ENCODE measurements at regions not wholly inside any gene's neighbourhood (a gene's known extent, or its start where the extent isn't known, plus 50 kb on each side); places are given as distances from the start of the nearest gene placed in this dataset.
"Not testable (repeated sequence)": the region's sequence is repeated elsewhere in the genome, so short reads cannot be mapped to it uniquely, and the experiment has no call there.

DNA sequence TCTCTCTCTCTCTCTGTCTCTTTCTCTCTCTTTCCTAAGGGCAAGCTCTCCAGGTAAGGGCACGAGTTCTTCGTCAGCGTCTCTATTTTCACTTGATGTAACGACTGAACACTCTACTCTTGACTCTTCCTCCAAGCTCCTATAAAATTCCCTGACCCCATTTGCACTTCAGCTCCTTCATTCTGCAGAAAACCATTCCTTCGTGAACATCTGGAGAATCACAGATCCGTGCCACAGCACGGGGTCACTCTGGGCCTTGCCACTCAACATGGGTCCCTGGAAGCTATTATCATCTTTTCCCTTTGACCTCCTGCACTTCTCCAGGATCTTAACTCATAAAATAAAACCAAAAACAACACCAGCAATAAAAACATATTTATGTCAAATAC lies 112.0 kb upstream of the LNX1 start:
- peaks cover 5% of the 10 kb centered on the region for H3K4me1 Mint-ChIP-seq (ENCODE audit: low read depth)

DNA sequence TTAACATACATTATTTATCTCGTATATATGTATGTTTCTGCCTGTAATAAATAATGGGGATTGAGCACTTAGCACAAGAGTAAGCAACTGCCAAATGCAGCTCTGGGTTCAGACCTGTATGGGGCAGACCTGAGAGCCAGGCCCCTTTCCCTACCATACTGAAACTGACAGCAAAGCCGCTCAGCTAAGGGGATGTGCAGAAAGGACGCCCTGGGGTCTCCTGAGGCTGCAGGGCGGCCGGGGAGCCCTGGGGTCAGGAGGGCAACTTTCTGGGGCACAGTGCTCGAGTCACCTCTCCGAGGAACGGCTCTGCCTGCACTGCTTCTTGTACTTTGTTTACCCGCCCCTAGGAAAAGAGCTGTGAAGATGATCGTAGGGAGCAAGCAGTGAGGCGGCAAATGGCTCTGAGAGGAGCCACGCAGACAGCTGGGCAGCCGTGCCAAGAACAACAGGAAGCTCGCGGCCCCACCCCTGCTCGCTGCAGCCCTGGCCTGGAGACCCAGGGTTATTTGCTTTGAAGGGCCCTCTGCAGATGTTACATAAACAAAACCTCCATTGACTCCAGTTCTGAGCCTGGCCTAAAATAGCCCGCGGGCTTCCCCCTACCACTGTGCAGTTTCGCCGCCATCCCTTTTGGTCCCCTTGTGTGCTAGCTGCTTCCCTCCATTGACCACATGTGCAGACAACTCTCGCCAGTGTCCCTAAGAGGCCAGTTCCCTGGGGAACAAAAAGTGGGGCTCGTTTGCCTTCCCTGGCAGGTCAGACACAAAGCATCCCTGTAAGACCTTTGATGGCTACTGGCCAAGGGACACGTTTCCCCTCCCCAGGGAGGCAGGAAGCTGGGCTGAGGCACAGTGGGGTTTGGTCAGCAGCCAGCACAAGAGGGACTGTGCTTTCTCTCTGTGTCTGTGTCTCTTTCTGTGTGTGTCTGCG lies 111.3 kb upstream of the LNX1 start:
- TF ChIP-seq CTCF (IDR thresholded peaks at IDR 0.05; ENCODE audit: unreplicated experiment), result peak; percentile 11
- H3K4me1 Mint-ChIP-seq (ENCODE audit: low read depth), result peaks cover 5% of the 10 kb centered on the region
- DNase-seq (ENCODE audit: low spot score, unreplicated experiment), result no peak
- no peaks in the 10 kb centered on the region for H3K9me3 Mint-ChIP-seq (ENCODE audit: low read depth)
- no peaks in the 10 kb centered on the region for H3K36me3 Mint-ChIP-seq (ENCODE audit: insufficient read depth)
- no peak overlapping the region for H3K4me3 Mint-ChIP-seq (ENCODE audit: low read depth)
- no peak overlapping the region for H3K27ac Mint-ChIP-seq
- peaks cover 15% of the 10 kb centered on the region for H3K27me3 Mint-ChIP-seq

More for the DNA sequence above, 112.0 kb upstream of the LNX1 start:
- H3K27me3 Mint-ChIP-seq, result peaks cover 15% of the 10 kb centered on the region
- no peak overlapping the region for H3K27ac Mint-ChIP-seq
- no peak for DNase-seq (ENCODE audit: low spot score, unreplicated experiment)
- H3K4me3 Mint-ChIP-seq (ENCODE audit: low read depth), result no peak overlapping the region
- no peaks in the 10 kb centered on the region for H3K9me3 Mint-ChIP-seq (ENCODE audit: low read depth)
- no peak for TF ChIP-seq CTCF (IDR thresholded peaks at IDR 0.05; ENCODE audit: unreplicated experiment)
- no peaks in the 10 kb centered on the region for H3K36me3 Mint-ChIP-seq (ENCODE audit: insufficient read depth)

GRCh38 chr4:53701260-53701659 lies 110.0 kb upstream of the LNX1 start:
- Mint-ChIP-seq H3K27ac (peak overlapping the region; percentile 29), H3K27me3 (peaks cover 15% of the 10 kb centered on the region)
- not testable (repeated sequence) for H3K9me3 Mint-ChIP-seq (ENCODE audit: low read depth); H3K4me1 Mint-ChIP-seq (ENCODE audit: low read depth); H3K36me3 Mint-ChIP-seq (ENCODE audit: insufficient read depth); DNase-seq (ENCODE audit: low spot score, unreplicated experiment); H3K4me3 Mint-ChIP-seq (ENCODE audit: low read depth)

GRCh38 chr4:53699310-53699709 lies 108.0 kb upstream of the LNX1 start:
- H3K4me1 Mint-ChIP-seq (ENCODE audit: low read depth); H3K4me3 Mint-ChIP-seq (ENCODE audit: low read depth); DNase-seq (ENCODE audit: low spot score, unreplicated experiment); H3K27ac Mint-ChIP-seq; H3K9me3 Mint-ChIP-seq (ENCODE audit: low read depth); H3K36me3 Mint-ChIP-seq (ENCODE audit: insufficient read depth): not testable (repeated sequence)
- peaks cover 12% of the 10 kb centered on the region for H3K27me3 Mint-ChIP-seq

DNA sequence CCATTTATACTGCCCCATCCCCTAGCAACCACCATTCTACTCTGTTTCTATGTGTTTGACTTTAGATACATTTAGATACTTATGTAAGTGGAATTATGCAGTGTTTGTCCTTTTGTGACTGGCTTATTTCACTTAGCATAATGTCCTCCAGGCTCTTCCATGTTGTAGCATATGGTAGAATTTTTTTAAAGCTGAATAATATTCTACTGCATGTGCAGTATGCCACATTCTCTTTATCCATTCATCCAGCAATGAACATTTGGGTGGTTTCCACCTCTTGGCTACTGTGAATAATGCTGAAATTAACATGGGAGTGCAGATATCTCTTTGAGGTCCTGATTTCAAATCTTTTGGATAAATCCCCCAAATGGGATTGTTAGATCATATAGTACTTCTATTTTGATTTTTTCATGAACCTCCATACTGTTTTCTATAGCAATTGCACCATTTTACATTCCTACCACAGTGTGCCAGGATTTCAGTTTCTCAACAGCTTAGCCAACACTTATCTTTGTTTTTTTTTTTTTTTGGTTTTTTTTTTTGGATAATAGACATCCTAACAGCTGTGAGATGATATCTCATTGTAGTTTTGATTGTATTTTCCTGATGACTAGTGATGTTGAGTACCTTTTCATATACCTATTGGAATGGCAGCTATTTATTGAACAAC lies 105.9 kb upstream of the LNX1 start:
- no peak for DNase-seq (ENCODE audit: low spot score, unreplicated experiment)
- H3K4me3 Mint-ChIP-seq (ENCODE audit: low read depth), result no peak overlapping the region
- TF ChIP-seq CTCF (IDR thresholded peaks at IDR 0.05; ENCODE audit: unreplicated experiment), result no peak

DNA sequence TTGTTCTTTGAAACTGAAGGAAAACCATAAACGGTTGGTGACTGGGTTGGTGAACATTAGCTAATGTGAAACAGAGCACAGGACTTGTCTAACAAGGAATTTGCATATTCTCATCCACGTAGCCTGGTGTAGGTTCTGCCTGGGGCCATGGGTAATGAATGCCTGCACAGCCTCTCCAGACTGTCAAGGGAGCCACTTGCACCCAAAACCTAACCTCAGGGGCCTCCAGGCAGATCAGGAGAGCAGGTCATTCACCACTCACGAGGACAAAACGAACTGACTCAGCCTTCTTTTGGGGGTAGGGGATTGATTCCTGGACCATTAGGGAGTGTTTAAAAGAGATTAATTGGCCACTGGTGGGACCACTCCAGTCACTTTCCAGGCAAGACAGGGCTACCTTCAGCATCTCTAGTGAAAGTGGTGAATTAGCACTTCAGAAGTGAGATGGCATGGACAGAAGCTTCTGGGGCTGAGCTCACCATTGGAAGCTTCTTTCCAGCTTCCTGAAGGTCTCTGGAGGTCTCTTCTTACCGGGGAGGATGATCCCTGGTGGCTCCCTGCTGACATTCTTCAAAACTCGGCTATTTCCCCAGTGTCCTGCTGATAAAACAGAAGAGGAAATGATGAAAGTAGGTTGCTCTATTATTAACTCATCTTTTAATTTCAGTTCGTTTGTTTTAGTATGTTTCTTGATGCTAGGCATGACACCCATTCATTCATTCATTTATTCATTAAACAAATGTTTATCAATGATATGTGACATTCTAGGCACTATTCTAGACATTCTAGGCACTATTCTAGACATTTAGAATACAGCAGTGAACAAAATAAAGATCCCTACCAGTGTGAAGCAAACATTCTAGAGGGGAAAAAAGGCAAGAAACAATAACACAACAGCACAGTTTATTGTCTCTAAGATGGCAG lies 104.5 kb upstream of the LNX1 start:
- no peak overlapping the region for H3K4me3 Mint-ChIP-seq (ENCODE audit: low read depth)
- H3K9me3 Mint-ChIP-seq (ENCODE audit: low read depth), result no peaks in the 10 kb centered on the region
- H3K27ac Mint-ChIP-seq, result no peak overlapping the region
- TF ChIP-seq CTCF (IDR thresholded peaks at IDR 0.05; ENCODE audit: unreplicated experiment), result no peak
- H3K27me3 Mint-ChIP-seq, result peaks cover 2% of the 10 kb centered on the region
- no peak for DNase-seq (ENCODE audit: low spot score, unreplicated experiment)
- H3K36me3 Mint-ChIP-seq (ENCODE audit: insufficient read depth), result no peaks in the 10 kb centered on the region
- peaks cover 8% of the 10 kb centered on the region for H3K4me1 Mint-ChIP-seq (ENCODE audit: low read depth)

More for the DNA sequence above, 105.9 kb upstream of the LNX1 start:
- Mint-ChIP-seq H3K27ac (no peak overlapping the region), H3K4me1 (ENCODE audit: low read depth) (peaks cover 8% of the 10 kb centered on the region), H3K36me3 (ENCODE audit: insufficient read depth) (no peaks in the 10 kb centered on the region), H3K27me3 (peaks cover 7% of the 10 kb centered on the region), H3K9me3 (ENCODE audit: low read depth) (no peaks in the 10 kb centered on the region)
